Endothelial cell of umbilical vein (primary cell): ENCODE measurements at regions not wholly inside any gene's neighbourhood (a gene's known extent, or its start where the extent isn't known, plus 50 kb on each side); places are given as distances from the start of the nearest gene placed in this dataset.
"Not testable (repeated sequence)": the region's sequence is repeated elsewhere in the genome, so short reads cannot be mapped to it uniquely, and the experiment has no call there.

Source experiments
- EZH2 ChIP-seq: IDR thresholded peaks from 2 replicates; pipeline ENCODE4 v1.6.1; 2012; ENCODE audit warnings: borderline replicate concordance, low read depth, mild to moderate bottlenecking, moderate library complexity, low read length, inconsistent platforms; ENCODE audit not compliant: severe bottlenecking
- POLR2A ChIP-seq: IDR thresholded peaks from 2 replicates; pipeline ENCODE4 v1.6.1; 2012; ENCODE audit warnings: low read depth, mild to moderate bottlenecking, control low read depth, low read length
- POLR2AphosphoS5 ChIP-seq: IDR thresholded peaks from 2 replicates; pipeline ENCODE4 v1.6.1; 2012; ENCODE audit warnings: low read depth, mild to moderate bottlenecking, control low read depth, low read length, moderate library complexity; ENCODE audit not compliant: insufficient read depth
- TF ChIP-seq, protein P1 (sequence below), 2 donors: IDR thresholded peaks; 1 replicate in 1 of 2; 2 replicates in 1 of 2; pipeline ENCODE4 v1.5.1; 2011; ENCODE audit warnings: low read length in 2 of 2, mild to moderate bottlenecking in 2 of 2, moderate library complexity in 2 of 2, control low read depth in 1 of 2, inconsistent platforms in 1 of 2, low read depth in 1 of 2; ENCODE audit not compliant: insufficient read depth in 1 of 2; ENCODE audit errors: extremely low read depth in 1 of 2

GRCh38 chr11:87531835-87532234 is 494.1 kb downstream of the TMEM135 start:
- not testable (repeated sequence) for TF ChIP-seq POLR2AphosphoS5, POLR2A, EZH2
- TF ChIP-seq, protein P1, sequence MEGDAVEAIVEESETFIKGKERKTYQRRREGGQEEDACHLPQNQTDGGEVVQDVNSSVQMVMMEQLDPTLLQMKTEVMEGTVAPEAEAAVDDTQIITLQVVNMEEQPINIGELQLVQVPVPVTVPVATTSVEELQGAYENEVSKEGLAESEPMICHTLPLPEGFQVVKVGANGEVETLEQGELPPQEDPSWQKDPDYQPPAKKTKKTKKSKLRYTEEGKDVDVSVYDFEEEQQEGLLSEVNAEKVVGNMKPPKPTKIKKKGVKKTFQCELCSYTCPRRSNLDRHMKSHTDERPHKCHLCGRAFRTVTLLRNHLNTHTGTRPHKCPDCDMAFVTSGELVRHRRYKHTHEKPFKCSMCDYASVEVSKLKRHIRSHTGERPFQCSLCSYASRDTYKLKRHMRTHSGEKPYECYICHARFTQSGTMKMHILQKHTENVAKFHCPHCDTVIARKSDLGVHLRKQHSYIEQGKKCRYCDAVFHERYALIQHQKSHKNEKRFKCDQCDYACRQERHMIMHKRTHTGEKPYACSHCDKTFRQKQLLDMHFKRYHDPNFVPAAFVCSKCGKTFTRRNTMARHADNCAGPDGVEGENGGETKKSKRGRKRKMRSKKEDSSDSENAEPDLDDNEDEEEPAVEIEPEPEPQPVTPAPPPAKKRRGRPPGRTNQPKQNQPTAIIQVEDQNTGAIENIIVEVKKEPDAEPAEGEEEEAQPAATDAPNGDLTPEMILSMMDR (IDR thresholded peaks at IDR 0.05; ENCODE audit: extremely low read depth in 1 of 2, insufficient read depth in 1 of 2, low read depth in 1 of 2, low read length in 2 of 2) = not testable (repeated sequence)
